ENCODE measurements at regions not wholly inside any gene's neighbourhood (a gene's known extent, or its start where the extent isn't known, plus 50 kb on each side); places are given as distances from the start of the nearest gene placed in this dataset.

- TF ChIP-seq MTA3 (IDR thresholded peaks at IDR 0.05; ENCODE audit: borderline replicate concordance), result no peak
- TF ChIP-seq FOXJ3 (CRISPR knock-in tag; IDR thresholded peaks at IDR 0.05), result no peak
- no peak for TF ChIP-seq ZFP36 (IDR thresholded peaks at IDR 0.05; ENCODE audit: low read depth, low read length, partially characterized antibody)
- no peak for TF ChIP-seq SRF (CRISPR knock-in tag; IDR thresholded peaks at IDR 0.05)
- TF ChIP-seq ZNF24 (IDR thresholded peaks at IDR 0.05), result no peak
- TF ChIP-seq CTCF (IDR thresholded peaks at IDR 0.05 in 2 of 3, conservative IDR thresholded peaks at IDR 0.05 in 1 of 3; ENCODE audit: insufficient read depth in 2 of 3, low read depth in 1 of 3, low read length in 3 of 3), result no peak
- no peak for TF ChIP-seq POLR2AphosphoS2 (IDR thresholded peaks at IDR 0.05; ENCODE audit: low read length)
These were observed 186.3 kb upstream of the B3GAT1 start for GRCh38 chr11:134598368-134598767.
